K562 (cell line): ENCODE measurements at regions not wholly inside any gene's neighbourhood (a gene's known extent, or its start where the extent isn't known, plus 50 kb on each side); places are given as distances from the start of the nearest gene placed in this dataset.

Experiments used
- ATAC-seq: fragments of 200-7000 bp; cut with Tn5 transposase; 3 replicates; pipeline ENCODE4 v1.9.1; 2020; ENCODE audit warnings: moderate library complexity
- BruUV-seq: library from RNA; stranded (reverse); fragments of 400-500 nt; replicated peaks from 2 replicates; lab custom pipeline; 2021; lab: Mats Ljungman, UMichigan
- CTCF ChIA-PET: fragments of 300-600 bp; formaldehyde crosslinking; extraction: SDS; loops from one replicate; lab custom pipeline; 2021; ENCODE audit warnings: low intra/inter-chr PET ratio; lab: Yijun Ruan, JAX
- POLR2A ChIA-PET: fragments of 300-600, 350-650 bp; sonication (Branson Sonifier 250); formaldehyde crosslinking; extraction: SDS; loops from one replicate; lab custom pipeline; 2021; ENCODE audit warnings: antibody characterized with exemption, inconsistent platforms; lab: Yijun Ruan, JAX
- DNase-seq, 4 experiments: peaks; one replicate each; pipeline versions ENCODE4 v3.0.0 to v3.0.0-alpha.2; 2011 to 2018; ENCODE audit warnings: low spot score in 3 of 4, mixed read lengths in 3 of 4; ENCODE audit errors: extremely low read depth in 1 of 4
- FAIRE-seq: peaks from 2 replicates; lab custom pipeline; 2011; peaks lifted over from hg19 to GRCh38; lab: Jason Lieb, UNC
- H2AFZ ChIP-seq: 2 replicates; pipeline ENCODE4 v1.6.0; 2011; ENCODE audit warnings: low read depth, low read length, control low read depth, inconsistent platforms
- H3K27ac ChIP-seq: fragments of 200-600 bp; 3 replicates; pipeline ENCODE4 v1.8.0; 2011; ENCODE audit warnings: low read depth, mild to moderate bottlenecking, control low read depth, inconsistent platforms, low read length, moderate library complexity, mixed read lengths; ENCODE audit errors: extremely low read depth
- H3K27me3 ChIP-seq, 2 experiments: fragments of 300-600 bp in 1 of 2; 2 replicates in 1 of 2; 3 replicates in 1 of 2; pipeline versions ENCODE4 v1.6.0 to v1.8.0; 2011; ENCODE audit warnings: inconsistent platforms in 2 of 2, low read length in 2 of 2, mild to moderate bottlenecking in 1 of 2, mixed read lengths in 1 of 2, moderate library complexity in 1 of 2; ENCODE audit not compliant: control insufficient read depth in 2 of 2, insufficient read depth in 2 of 2
- H3K36me3 ChIP-seq: fragments of 300-600 bp; 3 replicates; pipeline ENCODE4 v1.8.0; 2011; ENCODE audit warnings: mild to moderate bottlenecking, low read length, inconsistent platforms; ENCODE audit not compliant: control insufficient read depth, insufficient read depth
- H3K4me1 ChIP-seq, 2 experiments: fragments of 200-600 bp in 1 of 2; replicated peaks in 1 of 2; 2 replicates in 1 of 2; 3 replicates in 1 of 2; pipeline versions ENCODE4 v1.5.1 to v1.8.0; 2011; ENCODE audit warnings: inconsistent platforms in 2 of 2, low read length in 2 of 2, mild to moderate bottlenecking in 1 of 2, mixed read lengths in 1 of 2, moderate library complexity in 1 of 2; ENCODE audit not compliant: control insufficient read depth in 2 of 2, insufficient read depth in 2 of 2
- H3K4me2 ChIP-seq: 2 replicates; pipeline ENCODE4 v1.6.1; 2011; ENCODE audit warnings: low read length, control low read depth, inconsistent platforms, mixed read lengths; ENCODE audit not compliant: insufficient read depth
- H3K4me3 ChIP-seq: fragments of 200-600 bp; sonication (generic), shearing (Covaris generic); 2 replicates; pipeline ENCODE4 v1.5.1; 2016; ENCODE audit warnings: control low read depth, inconsistent platforms
- H3K79me2 ChIP-seq: fragments of 200-600 bp; 3 replicates; pipeline ENCODE4 v1.8.0; 2011; ENCODE audit warnings: low read length, inconsistent platforms; ENCODE audit not compliant: control insufficient read depth, insufficient read depth
- H3K9ac ChIP-seq, 2 experiments: 2 replicates each; pipeline versions ENCODE4 v1.6.0 to v1.6.1; 2011; ENCODE audit warnings: low read depth in 2 of 2, low read length in 2 of 2, control low read depth in 1 of 2, inconsistent platforms in 1 of 2, mild to moderate bottlenecking in 1 of 2, mixed read lengths in 1 of 2; ENCODE audit not compliant: insufficient read depth in 1 of 2
- H3K9me1 ChIP-seq: one replicate; pipeline ENCODE4 v1.6.0; 2011; ENCODE audit warnings: inconsistent platforms, mild to moderate bottlenecking, low read length, moderate library complexity; ENCODE audit not compliant: control insufficient read depth, insufficient read depth
- H3K9me3 ChIP-seq: replicated peaks from 2 replicates; pipeline ENCODE4 v1.5.1; 2011; ENCODE audit warnings: low read depth, low read length, inconsistent platforms; ENCODE audit not compliant: control insufficient read depth, insufficient read depth
- H4K20me1 ChIP-seq: replicated peaks from 2 replicates; pipeline ENCODE4 v1.6.1; 2011; ENCODE audit warnings: low read length, inconsistent platforms, mixed read lengths; ENCODE audit not compliant: control insufficient read depth, insufficient read depth
- CXXC5 ChIP-seq: fragments of 250-450 bp; sonication (Bioruptor Pico); IDR thresholded peaks from 2 replicates; pipeline ENCODE4 v1.8.0; 2022; ENCODE audit warnings: inconsistent platforms, mild to moderate bottlenecking, moderate library complexity
- FOSL1 ChIP-seq: fragments of 200-800 bp; sonication (Bioruptor generic); conservative IDR thresholded peaks from 2 replicates; pipeline ENCODE4 v1.6.1; 2016; ENCODE audit warnings: missing genetic modification characterization, missing compliant biosample characterization
- NCOA2 ChIP-seq, 2 experiments: fragments of 450-650 bp; IDR thresholded peaks; 2 replicates each; pipeline ENCODE4 v1.6.1; 2018; ENCODE audit warnings: mild to moderate bottlenecking in 2 of 2, moderate library complexity in 1 of 2; ENCODE audit not compliant: partially characterized antibody in 2 of 2
- RNF2 ChIP-seq: sonication (generic); IDR thresholded peaks from 2 replicates; pipeline ENCODE4 v1.6.1; 2016
- SPI1 ChIP-seq: IDR thresholded peaks from 2 replicates; pipeline ENCODE4 v1.6.1; 2011; ENCODE audit warnings: low read depth, low read length, control low read depth, borderline replicate concordance
- ZBTB1 ChIP-seq: sonication (generic); formaldehyde crosslinking; IDR thresholded peaks from 2 replicates; pipeline ENCODE4 v1.8.1; 2023; ENCODE audit warnings: missing genetic modification reagents, low read depth, mild to moderate bottlenecking, borderline replicate concordance
- ZBTB33 ChIP-seq: sonication (generic); formaldehyde crosslinking; IDR thresholded peaks from 2 replicates; pipeline ENCODE4 v1.8.1; 2023; ENCODE audit warnings: mild to moderate bottlenecking, missing genetic modification reagents
- ZKSCAN3 ChIP-seq: fragments of 250-450 bp; sonication (Bioruptor Pico); IDR thresholded peaks from 2 replicates; pipeline ENCODE4 v1.4.0; 2020
- ZNF436 ChIP-seq: fragments of 250-450, 450-650 bp; sonication (Bioruptor Pico); formaldehyde crosslinking; IDR thresholded peaks from 2 replicates; pipeline ENCODE4 v1.7.0; 2020; ENCODE audit warnings: mild to moderate bottlenecking
- WGBS: fragments of 100-300 bp; shearing (Covaris generic); methylation state at CpG from one replicate; pipeline ENCODE4 v1.1.6; 2016; ENCODE audit warnings: low coverage, mixed read lengths; ENCODE audit not compliant: insufficient coverage; ENCODE audit errors: missing lambda C conversion rate; 5-methylcytosine and 5-hydroxymethylcytosine counted together
- in situ Hi-C: fragments of 300-500 bp; cut with MboI; formaldehyde crosslinking; loops from 4 replicates; pipeline ENCODE4 v1.15.0; 2018; ENCODE audit warnings: inconsistent platforms, mixed read lengths
- intact Hi-C: fragments of 100-400 bp; cut with micrococcal nuclease; formaldehyde crosslinking; loops from 2 replicates; pipeline ENCODE4 v1.14.2; 2022

DNA sequence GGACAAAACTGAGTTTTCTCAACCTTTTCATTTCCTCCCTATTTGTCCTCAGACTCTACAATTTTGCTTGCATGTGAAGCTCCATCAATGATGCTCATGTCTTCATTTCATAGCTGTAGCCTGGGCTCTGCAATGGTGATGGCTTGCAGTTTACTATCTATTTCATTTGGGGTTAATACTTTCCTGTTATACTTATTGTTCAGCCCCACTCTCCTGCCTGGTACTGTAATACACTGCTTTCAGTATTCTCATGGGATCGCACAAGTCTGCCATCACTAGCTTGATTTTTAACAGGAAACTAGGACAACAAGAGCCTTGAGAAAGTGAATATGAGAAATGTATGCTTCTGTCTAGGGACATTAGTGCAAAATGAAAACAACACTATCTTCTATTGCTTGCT lies 84.2 kb upstream of the SEMA6A start:
- Histone ChIP-seq H3K4me3 (no peak overlapping the region), H3K27me3 (no peaks in the 10 kb centered on the region), H3K36me3 (no peaks in the 10 kb centered on the region), H3K9me1 (no peaks in the 10 kb centered on the region), H3K4me1 (no peaks in the 10 kb centered on the region), H3K4me2 (no peak overlapping the region), H3K9me3 (no peaks in the 10 kb centered on the region), H2AFZ (no peak overlapping the region), H3K79me2 (no peaks in the 10 kb centered on the region), H3K27ac (no peak overlapping the region), H4K20me1 (no peaks in the 10 kb centered on the region), H3K9ac (no peak overlapping the region)
- TF ChIP-seq FOSL1 (tag) (no peak), ZBTB1 (no peak), ZNF436 (CRISPR knock-in tag) (no peak), ZKSCAN3 (CRISPR knock-in tag) (no peak)
- intact Hi-C loops (no loop called here), in situ Hi-C loops (no loop called here)
- FAIRE-seq: no peak
- ChIA-PET CTCF (no interaction called here), POLR2A (interaction anchor here (1.5 kb wide), 1 partner anchor 12 kb away, joined by 3 read pairs; no protein-coding TSS in a partner anchor)
- ATAC-seq: no peak
- DNase-seq: no peak
- 0% methylated on average over 1 of the region's 1 CpG for WGBS
- no TSS peak for BruUV-seq

GRCh38 chr5:116658141-116658540 lies 83.5 kb upstream of the SEMA6A start:
- no peaks in the 10 kb centered on the region for H3K9me1 ChIP-seq
- H3K9ac ChIP-seq: no peak overlapping the region
- no peaks in the 10 kb centered on the region for H3K9me3 ChIP-seq
- H3K27me3 ChIP-seq: no peaks in the 10 kb centered on the region
- no peak overlapping the region for H3K27ac ChIP-seq
- FAIRE-seq (no peak), ATAC-seq (no peak), DNase-seq (no peak)
- H3K79me2 ChIP-seq: no peaks in the 10 kb centered on the region
- no peaks in the 10 kb centered on the region for H3K36me3 ChIP-seq
- CTCF ChIA-PET: no interaction called here
- H3K4me3 ChIP-seq: no peak overlapping the region
- in situ Hi-C loops: no loop called here
- POLR2A ChIA-PET: no interaction called here
- no TSS peak for BruUV-seq
- intact Hi-C loops: no loop called here
- H2AFZ ChIP-seq: no peak overlapping the region
- H3K4me2 ChIP-seq: no peak overlapping the region
- H3K4me1 ChIP-seq: no peaks in the 10 kb centered on the region
- H4K20me1 ChIP-seq: no peaks in the 10 kb centered on the region
- TF ChIP-seq SPI1 (no peak), ZBTB33 (CRISPR knock-in tag) (no peak), RNF2 (no peak), NCOA2 (IDR thresholded peaks at IDR 0.05; ENCODE audit: partially characterized antibody in 2 of 2) (no peak), CXXC5 (CRISPR knock-in tag) (no peak)
